OCI-LY7 (cell line): ENCODE measurements at regions not wholly inside any gene's neighbourhood (a gene's known extent, or its start where the extent isn't known, plus 50 kb on each side); places are given as distances from the start of the nearest gene placed in this dataset.

Experiments
- BruUV-seq: library from RNA; stranded (reverse); fragments of 400-500 nt; replicated peaks from 2 replicates; lab custom pipeline; 2021; lab: Mats Ljungman, UMichigan
- CTCF ChIA-PET: fragments of 300-600 bp; sonication (Branson Sonifier 250); formaldehyde crosslinking; loops from one replicate; lab custom pipeline; 2022; ENCODE audit warnings: antibody characterized with exemption; ENCODE audit not compliant: unreplicated experiment; lab: Charles Lee
- POLR2A ChIA-PET: fragments of 300-600 bp; sonication (Branson Sonifier 250); formaldehyde crosslinking; loops from one replicate; lab custom pipeline; 2022; ENCODE audit warnings: antibody characterized with exemption; lab: Charles Lee
- DNase-seq: peaks from one replicate; pipeline ENCODE4 v3.0.0-alpha.2; 2015; ENCODE audit warnings: low spot score
- H2AFZ ChIP-seq: fragments of 200-600 bp; sonication (generic), shearing (Covaris generic); 2 replicates; pipeline ENCODE4 v1.6.1; 2014; ENCODE audit warnings: mild to moderate bottlenecking, antibody characterized with exemption, low read length, moderate library complexity
- H3K27ac ChIP-seq: fragments of 200-600 bp; sonication (generic); 2 replicates; pipeline ENCODE4 v1.5.1; 2014; ENCODE audit warnings: mixed run types, low read depth, mild to moderate bottlenecking, moderate library complexity, low read length, inconsistent platforms; ENCODE audit not compliant: poor library complexity, severe bottlenecking
- H3K36me3 ChIP-seq: fragments of 200-600 bp; sonication (generic); 2 replicates; pipeline ENCODE4 v1.6.1; 2014; ENCODE audit warnings: mild to moderate bottlenecking, antibody characterized with exemption, low read length, moderate library complexity, mixed read lengths; ENCODE audit not compliant: insufficient read depth
- H3K4me1 ChIP-seq: fragments of 200-600 bp; sonication (generic); 2 replicates; pipeline ENCODE4 v1.5.1; 2014; ENCODE audit warnings: mild to moderate bottlenecking, low read length; ENCODE audit not compliant: insufficient read depth, poor library complexity, severe bottlenecking
- H3K4me2 ChIP-seq: fragments of 200-600 bp; sonication (generic); 2 replicates; pipeline ENCODE4 v1.6.1; 2014; ENCODE audit warnings: mild to moderate bottlenecking, low read length
- H3K4me3 ChIP-seq: fragments of 200-600 bp; sonication (generic); 2 replicates; pipeline ENCODE4 v1.5.1; 2014; ENCODE audit warnings: mild to moderate bottlenecking, low read depth, low read length; ENCODE audit not compliant: poor library complexity, severe bottlenecking
- H3K79me2 ChIP-seq: fragments of 200-600 bp; sonication (generic); 2 replicates; pipeline ENCODE4 v1.6.1; 2016; ENCODE audit warnings: low read depth, mild to moderate bottlenecking, low read length, moderate library complexity, mixed read lengths; ENCODE audit not compliant: insufficient read depth
- H3K9me2 ChIP-seq: fragments of 200-600 bp; sonication (generic); 2 replicates; pipeline ENCODE4 v1.6.1; 2016; ENCODE audit warnings: mild to moderate bottlenecking, low read length, mixed read lengths; ENCODE audit not compliant: insufficient read depth
- H3K9me3 ChIP-seq: fragments of 200-600 bp; sonication (generic); 2 replicates; pipeline ENCODE4 v1.6.1; 2014; ENCODE audit warnings: mild to moderate bottlenecking, mixed run types, low read length, mixed read lengths
- H4K20me1 ChIP-seq: fragments of 200-600 bp; sonication (generic); 2 replicates; pipeline ENCODE4 v1.6.1; 2014; ENCODE audit warnings: mild to moderate bottlenecking, antibody characterized with exemption, low read length, moderate library complexity, mixed read lengths; ENCODE audit not compliant: insufficient read depth
- CTCF ChIP-seq: fragments of 200-600 bp; sonication (generic); conservative IDR thresholded peaks from 2 replicates; pipeline ENCODE4 v1.5.1; 2014; ENCODE audit warnings: mild to moderate bottlenecking, antibody characterized with exemption, low read length, moderate library complexity, mixed read lengths
- EZH2phosphoT487 ChIP-seq: fragments of 200-600 bp; sonication (generic); IDR thresholded peaks from 2 replicates; pipeline ENCODE4 v1.6.1; 2018; ENCODE audit warnings: low read depth, borderline replicate concordance, mild to moderate bottlenecking, mixed run types, antibody characterized with exemption, low read length, moderate library complexity, mixed read lengths
- intact Hi-C: fragments of 100-400 bp; cut with micrococcal nuclease; formaldehyde crosslinking; loops from one replicate; pipeline ENCODE4 v1.10.0; 2022; ENCODE audit not compliant: unreplicated experiment

- H3K4me2 ChIP-seq: no peak overlapping the region
Observed at GRCh38 chr3:180123928-180124327, 87.2 kb upstream of the PEX5L start.

GRCh38 chr3:180131169-180131568 is 94.4 kb upstream of the PEX5L start:
- no peaks in the 10 kb centered on the region for H3K79me2 ChIP-seq
- H3K9me2 ChIP-seq: no peaks in the 10 kb centered on the region
- no peak overlapping the region for H2AFZ ChIP-seq
- H3K4me2 ChIP-seq: no peak overlapping the region
- H4K20me1 ChIP-seq: no peaks in the 10 kb centered on the region
- no peak overlapping the region for H3K27ac ChIP-seq
- TF ChIP-seq EZH2phosphoT487 (no peak), CTCF (no peak)
- BruUV-seq: no TSS peak
- H3K4me1 ChIP-seq: no peaks in the 10 kb centered on the region
- H3K4me3 ChIP-seq: no peak overlapping the region
- POLR2A ChIA-PET: no interaction called here
- intact Hi-C loops: no loop called here
- CTCF ChIA-PET: no interaction called here
- no peaks in the 10 kb centered on the region for H3K36me3 ChIP-seq
- no peak for DNase-seq
- H3K9me3 ChIP-seq: no peaks in the 10 kb centered on the region

More at GRCh38 chr3:180123928-180124327, 87.2 kb upstream of the PEX5L start:
- ChIA-PET CTCF (no interaction called here), POLR2A (interaction anchor here (0.7 to 0.8 kb wide), 2 partner anchors 35 to 83 kb away, joined by 3 read pairs; no protein-coding TSS in a partner anchor)
- no peaks in the 10 kb centered on the region for H3K9me2 ChIP-seq
- no peak for TF ChIP-seq CTCF
- TF ChIP-seq EZH2phosphoT487: no peak
- H3K9me3 ChIP-seq: no peaks in the 10 kb centered on the region
- no peaks in the 10 kb centered on the region for H3K4me1 ChIP-seq
- no peak overlapping the region for H2AFZ ChIP-seq
- no peaks in the 10 kb centered on the region for H3K79me2 ChIP-seq
- intact Hi-C loops: no loop called here
- no TSS peak for BruUV-seq
- DNase-seq: no peak
- no peak overlapping the region for H3K27ac ChIP-seq
- no peaks in the 10 kb centered on the region for H4K20me1 ChIP-seq
- H3K4me3 ChIP-seq: no peak overlapping the region
- no peaks in the 10 kb centered on the region for H3K36me3 ChIP-seq

- DNase-seq: no peak
- BruUV-seq: no TSS peak
- H3K9me3 ChIP-seq: no peaks in the 10 kb centered on the region
- no peaks in the 10 kb centered on the region for H3K36me3 ChIP-seq
- no peak overlapping the region for H3K4me3 ChIP-seq
- H3K27ac ChIP-seq: no peak overlapping the region
- H3K4me1 ChIP-seq: no peaks in the 10 kb centered on the region
- intact Hi-C loops: no loop called here
- no peaks in the 10 kb centered on the region for H4K20me1 ChIP-seq
- H3K79me2 ChIP-seq: no peaks in the 10 kb centered on the region
- H3K9me2 ChIP-seq: no peaks in the 10 kb centered on the region
- POLR2A ChIA-PET: no interaction called here
- no peak overlapping the region for H2AFZ ChIP-seq
- CTCF ChIA-PET: no interaction called here
- no peak overlapping the region for H3K4me2 ChIP-seq
- TF ChIP-seq CTCF (no peak), EZH2phosphoT487 (no peak)
Observed at GRCh38 chr3:180135101-180135500, 98.4 kb upstream of the PEX5L start.
